ENCODE measurements at regions not wholly inside any gene's neighbourhood (a gene's known extent, or its start where the extent isn't known, plus 50 kb on each side); places are given as distances from the start of the nearest gene placed in this dataset.

- no peak for TF ChIP-seq CTCF (IDR thresholded peaks at IDR 0.05)
- no peak for TF ChIP-seq ZFX (IDR thresholded peaks at IDR 0.05; ENCODE audit: borderline replicate concordance)
Observed at GRCh38 chr1:80531182-80531581, 1269.6 kb upstream of the ADGRL2 start.
